ENCODE measurements at regions not wholly inside any gene's neighbourhood (a gene's known extent, or its start where the extent isn't known, plus 50 kb on each side); places are given as distances from the start of the nearest gene placed in this dataset.

GRCh38 chr6:21861942-21862341 is 268.4 kb downstream of the SOX4 start:
- TF ChIP-seq CTCF (IDR thresholded peaks at IDR 0.05) (no peak), POLR2A (IDR thresholded peaks at IDR 0.05) (no peak)

Data from heart left ventricle (tissue), 13 donors.